Muscle layer of colon (tissue), 2 donors: ENCODE measurements at regions not wholly inside any gene's neighbourhood (a gene's known extent, or its start where the extent isn't known, plus 50 kb on each side); places are given as distances from the start of the nearest gene placed in this dataset.
"Not testable (repeated sequence)": the region's sequence is repeated elsewhere in the genome, so short reads cannot be mapped to it uniquely, and the experiment has no call there.

Source experiments
- H3K27ac ChIP-seq: one replicate; pipeline ENCODE4 v1.7.0; 2013; ENCODE audit warnings: low read depth, mild to moderate bottlenecking, low read length, moderate library complexity
- H3K27me3 ChIP-seq, 2 donors: one replicate each; pipeline ENCODE4 v1.7.0; 2013; ENCODE audit warnings: low read length in 2 of 2, mild to moderate bottlenecking in 2 of 2; ENCODE audit not compliant: insufficient read depth in 2 of 2, control insufficient read depth in 1 of 2
- H3K36me3 ChIP-seq: one replicate; pipeline ENCODE4 v1.7.0; 2013; ENCODE audit warnings: mild to moderate bottlenecking, low read length; ENCODE audit not compliant: insufficient read depth
- H3K4me1 ChIP-seq: one replicate; pipeline ENCODE4 v1.7.0; 2013; ENCODE audit warnings: mild to moderate bottlenecking, low read length; ENCODE audit not compliant: insufficient read depth
- H3K4me3 ChIP-seq, 2 donors: one replicate each; pipeline ENCODE4 v1.7.0; 2013; ENCODE audit warnings: low read length in 2 of 2, low read depth in 1 of 2, mild to moderate bottlenecking in 1 of 2, moderate library complexity in 1 of 2
- H3K9ac ChIP-seq: one replicate; pipeline ENCODE4 v1.7.0; 2013; ENCODE audit warnings: low read length
- H3K9me3 ChIP-seq: one replicate; pipeline ENCODE4 v1.7.0; 2013; ENCODE audit warnings: mild to moderate bottlenecking, low read length
- donor health status: abdominal sarcoma.
- donor health status: Adenocarcinoma of cecum.

GRCh38 chr1:166629946-166630345 lies 209.3 kb upstream of the POGK start:
- H3K27me3 ChIP-seq: no peaks in the 10 kb centered on the region
- H3K4me1 ChIP-seq: no peaks in the 10 kb centered on the region
- H3K36me3 ChIP-seq: no peaks in the 10 kb centered on the region
- no peak overlapping the region for H3K9ac ChIP-seq
- no peak overlapping the region for H3K27ac ChIP-seq
- H3K9me3 ChIP-seq: no peaks in the 10 kb centered on the region
- H3K4me3 ChIP-seq: no peak overlapping the region

- no peak overlapping the region for H3K27ac ChIP-seq
- no peaks in the 10 kb centered on the region for H3K9me3 ChIP-seq
- H3K36me3 ChIP-seq: no peaks in the 10 kb centered on the region
- H3K27me3 ChIP-seq: no peaks in the 10 kb centered on the region
- H3K4me1 ChIP-seq: no peaks in the 10 kb centered on the region
- H3K9ac ChIP-seq: no peak overlapping the region
- no peak overlapping the region for H3K4me3 ChIP-seq
Measured at GRCh38 chr1:166630369-166630768, 208.9 kb upstream of the POGK start.

GRCh38 chr1:166638137-166638536 lies 201.1 kb upstream of the POGK start:
- Histone ChIP-seq H3K27ac (no peak overlapping the region), H3K27me3 (no peaks in the 10 kb centered on the region), H3K4me3 (no peak overlapping the region), H3K4me1 (no peaks in the 10 kb centered on the region), H3K9ac (no peak overlapping the region), H3K36me3 (no peaks in the 10 kb centered on the region), H3K9me3 (no peaks in the 10 kb centered on the region)

GRCh38 chr1:166657228-166657627 lies 182.0 kb upstream of the POGK start:
- not testable (repeated sequence) for H3K27me3 ChIP-seq, H3K9ac ChIP-seq, H3K4me3 ChIP-seq, H3K4me1 ChIP-seq, H3K9me3 ChIP-seq, H3K36me3 ChIP-seq, H3K27ac ChIP-seq

GRCh38 chr1:166666790-166667189 lies 172.5 kb upstream of the POGK start:
- H3K9me3 ChIP-seq, H3K4me1 ChIP-seq, H3K27ac ChIP-seq, H3K4me3 ChIP-seq, H3K27me3 ChIP-seq, H3K36me3 ChIP-seq, H3K9ac ChIP-seq: not testable (repeated sequence)

GRCh38 chr1:166667600-166667999 lies 171.7 kb upstream of the POGK start:
- H3K9me3 ChIP-seq, H3K27ac ChIP-seq, H3K4me3 ChIP-seq, H3K27me3 ChIP-seq, H3K9ac ChIP-seq, H3K4me1 ChIP-seq, H3K36me3 ChIP-seq: not testable (repeated sequence)

GRCh38 chr1:166671627-166672026 lies 167.6 kb upstream of the POGK start:
- H3K27me3 ChIP-seq: no peaks in the 10 kb centered on the region
- H3K9ac ChIP-seq: no peak overlapping the region
- H3K36me3 ChIP-seq: no peaks in the 10 kb centered on the region

GRCh38 chr1:166673722-166674121 lies 165.6 kb upstream of the POGK start:
- Histone ChIP-seq H3K36me3 (no peaks in the 10 kb centered on the region), H3K27ac (no peak overlapping the region), H3K9me3 (no peaks in the 10 kb centered on the region), H3K4me3 (no peak overlapping the region), H3K27me3 (no peaks in the 10 kb centered on the region), H3K4me1 (no peaks in the 10 kb centered on the region), H3K9ac (no peak overlapping the region)

More at GRCh38 chr1:166671627-166672026, 167.6 kb upstream of the POGK start:
- Histone ChIP-seq H3K9me3 (no peaks in the 10 kb centered on the region), H3K4me3 (no peak overlapping the region), H3K27ac (no peak overlapping the region), H3K4me1 (no peaks in the 10 kb centered on the region)

- Histone ChIP-seq H3K36me3 (no peaks in the 10 kb centered on the region), H3K9ac (no peak overlapping the region), H3K9me3 (no peaks in the 10 kb centered on the region), H3K27me3 (no peaks in the 10 kb centered on the region), H3K4me3 (no peak overlapping the region), H3K27ac (no peak overlapping the region), H3K4me1 (no peaks in the 10 kb centered on the region)
Measured at GRCh38 chr1:166675213-166675612, 164.1 kb upstream of the POGK start.

- no peak overlapping the region for H3K27ac ChIP-seq
- H3K4me1 ChIP-seq: no peaks in the 10 kb centered on the region
- H3K4me3 ChIP-seq: no peak overlapping the region
- no peaks in the 10 kb centered on the region for H3K27me3 ChIP-seq
- no peaks in the 10 kb centered on the region for H3K36me3 ChIP-seq
- no peak overlapping the region for H3K9ac ChIP-seq
- no peaks in the 10 kb centered on the region for H3K9me3 ChIP-seq
Measured at GRCh38 chr1:166676981-166677380, 162.3 kb upstream of the POGK start.

GRCh38 chr1:166679369-166679768 lies 159.9 kb upstream of the POGK start:
- Histone ChIP-seq H3K4me3 (no peak overlapping the region), H3K9ac (no peak overlapping the region)

GRCh38 chr1:166682588-166682987 lies 156.7 kb upstream of the POGK start:
- H3K27ac ChIP-seq: no peak overlapping the region
- H3K9me3 ChIP-seq: no peaks in the 10 kb centered on the region
- no peaks in the 10 kb centered on the region for H3K27me3 ChIP-seq
- no peak overlapping the region for H3K9ac ChIP-seq
- no peaks in the 10 kb centered on the region for H3K4me1 ChIP-seq
- H3K36me3 ChIP-seq: no peaks in the 10 kb centered on the region
- H3K4me3 ChIP-seq: no peak overlapping the region

More at GRCh38 chr1:166679369-166679768, 159.9 kb upstream of the POGK start:
- no peaks in the 10 kb centered on the region for H3K4me1 ChIP-seq
- H3K27ac ChIP-seq: no peak overlapping the region
- no peaks in the 10 kb centered on the region for H3K27me3 ChIP-seq
- H3K36me3 ChIP-seq: no peaks in the 10 kb centered on the region
- H3K9me3 ChIP-seq: no peaks in the 10 kb centered on the region
